Keratinocyte (primary cell): ENCODE measurements at regions not wholly inside any gene's neighbourhood (a gene's known extent, or its start where the extent isn't known, plus 50 kb on each side); places are given as distances from the start of the nearest gene placed in this dataset.

Experiments used
- DNase-seq: peaks from one replicate; pipeline ENCODE4 v3.0.0-alpha.2; 2011; ENCODE audit warnings: low read depth, missing footprints, low spot score
- FAIRE-seq: peaks from 2 replicates; lab custom pipeline; 2011; peaks lifted over from hg19 to GRCh38; lab: Jason Lieb, UNC
- H2AFZ ChIP-seq: 2 replicates; pipeline ENCODE4 v1.6.0; 2012; ENCODE audit warnings: low read length, control low read depth, inconsistent platforms; ENCODE audit not compliant: control insufficient read depth
- H3K27ac ChIP-seq: 2 replicates; pipeline ENCODE4 v1.5.1; 2011; ENCODE audit warnings: low read length; ENCODE audit not compliant: control insufficient read depth, insufficient read depth
- H3K27me3 ChIP-seq: 3 replicates; pipeline ENCODE4 v1.6.0; 2011; ENCODE audit warnings: low read length; ENCODE audit not compliant: control insufficient read depth, insufficient read depth; ENCODE audit errors: extremely low read depth
- H3K36me3 ChIP-seq, 2 experiments: 2 replicates in 1 of 2; 3 replicates in 1 of 2; pipeline ENCODE4 v1.5.1; 2011; ENCODE audit warnings: low read length in 2 of 2, mild to moderate bottlenecking in 1 of 2; ENCODE audit not compliant: control insufficient read depth in 2 of 2, insufficient read depth in 2 of 2; ENCODE audit errors: extremely low read depth in 1 of 2
- H3K4me1 ChIP-seq: 3 replicates; pipeline ENCODE4 v1.5.1; 2011; ENCODE audit warnings: low read length; ENCODE audit not compliant: control insufficient read depth, insufficient read depth; ENCODE audit errors: extremely low read depth
- H3K4me2 ChIP-seq: 3 replicates; pipeline ENCODE4 v1.6.0; 2011; ENCODE audit warnings: low read depth, low read length; ENCODE audit not compliant: control insufficient read depth, insufficient read depth; ENCODE audit errors: extremely low read depth
- H3K4me3 ChIP-seq, 3 experiments: fragments of 200-600 bp in 1 of 3; sonication (generic) in 1 of 3; 2 replicates in 2 of 3; 3 replicates in 1 of 3; pipeline ENCODE4 v1.5.1; 2011 to 2016; ENCODE audit warnings: low read length in 3 of 3, mild to moderate bottlenecking in 3 of 3, control low read depth in 2 of 3, inconsistent platforms in 1 of 3, low read depth in 1 of 3, mixed read lengths in 1 of 3, mixed run types in 1 of 3, moderate library complexity in 1 of 3; ENCODE audit not compliant: control insufficient read depth in 2 of 3, insufficient read depth in 2 of 3; ENCODE audit errors: extremely low read depth in 1 of 3
- H3K79me2 ChIP-seq: 2 replicates; pipeline ENCODE4 v1.6.0; 2012; ENCODE audit warnings: low read length; ENCODE audit not compliant: control insufficient read depth, insufficient read depth
- H3K9ac ChIP-seq: 3 replicates; pipeline ENCODE4 v1.6.0; 2011; ENCODE audit warnings: low read length; ENCODE audit not compliant: control insufficient read depth, insufficient read depth; ENCODE audit errors: extremely low read depth
- H3K9me1 ChIP-seq: 3 replicates; pipeline ENCODE4 v1.6.0; 2011; ENCODE audit warnings: low read length; ENCODE audit not compliant: control insufficient read depth, insufficient read depth; ENCODE audit errors: extremely low read depth
- H3K9me3 ChIP-seq: 2 replicates; pipeline ENCODE4 v1.5.1; 2012; ENCODE audit warnings: low read depth, low read length; ENCODE audit not compliant: control insufficient read depth
- H4K20me1 ChIP-seq: 3 replicates; pipeline ENCODE4 v1.6.0; 2011; ENCODE audit warnings: low read length; ENCODE audit not compliant: control insufficient read depth, insufficient read depth; ENCODE audit errors: extremely low read depth
- CTCF ChIP-seq, 3 experiments: IDR thresholded peaks in 1 of 3; conservative IDR thresholded peaks in 1 of 3; optimal IDR thresholded peaks in 1 of 3; 2 replicates in 2 of 3; 3 replicates in 1 of 3; pipeline versions ENCODE3 to v1.5.1; 2011; ENCODE audit warnings: low read length in 3 of 3, mild to moderate bottlenecking in 3 of 3, moderate library complexity in 2 of 3, control low read depth in 1 of 3, inconsistent platforms in 1 of 3; ENCODE audit not compliant: insufficient read depth in 2 of 3; ENCODE audit errors: extremely low read depth in 1 of 3
- EZH2 ChIP-seq: IDR thresholded peaks from one replicate; pipeline ENCODE4 v1.6.1; 2012; ENCODE audit warnings: inconsistent platforms, mild to moderate bottlenecking, low read length, moderate library complexity
- dilution Hi-C: fragments of 300-500 bp; cut with MboI; formaldehyde crosslinking; loops from one replicate; pipeline ENCODE4 v1.7.0; 2020; ENCODE audit warnings: low sequenced_read_pairs; ENCODE audit not compliant: extremely low pct_ligation_motif_present

DNA sequence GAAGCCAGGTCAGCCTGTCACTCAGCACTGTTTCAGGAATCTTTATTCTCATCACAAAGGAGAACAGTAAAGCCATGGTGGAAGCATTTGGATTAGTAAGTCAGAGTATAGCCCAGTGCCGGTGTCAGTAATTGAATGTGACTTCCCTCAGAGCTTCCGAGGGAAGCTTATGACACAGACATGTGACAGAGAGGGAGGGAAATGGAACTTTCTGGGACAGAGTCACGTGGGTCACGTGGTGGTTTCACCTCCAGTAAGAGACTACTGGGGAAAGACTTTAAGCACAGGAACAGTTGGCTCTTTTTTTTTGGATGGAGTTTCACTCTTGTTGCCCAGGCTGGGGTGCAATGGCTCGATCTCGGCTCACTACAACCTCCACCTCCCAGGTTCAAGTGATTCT lies 53.3 kb upstream of the CCDC160 start:
- dilution Hi-C loops: no loop called here
- H3K27ac ChIP-seq: no peak overlapping the region
- H4K20me1 ChIP-seq: no peaks in the 10 kb centered on the region
- no peak overlapping the region for H3K4me2 ChIP-seq
- no peak overlapping the region for H3K9ac ChIP-seq
- no peaks in the 10 kb centered on the region for H3K27me3 ChIP-seq
- H3K4me1 ChIP-seq: no peaks in the 10 kb centered on the region
- H3K79me2 ChIP-seq: no peaks in the 10 kb centered on the region
- H3K9me1 ChIP-seq: no peaks in the 10 kb centered on the region
- H3K9me3 ChIP-seq: no peaks in the 10 kb centered on the region
- FAIRE-seq (no peak), DNase-seq (no peak)
- H3K4me3 ChIP-seq: no peak overlapping the region
- no peaks in the 10 kb centered on the region for H3K36me3 ChIP-seq
- no peak overlapping the region for H2AFZ ChIP-seq
- TF ChIP-seq EZH2 (no peak), CTCF (optimal IDR thresholded peaks at IDR 0.05 in 1 of 3, IDR thresholded peaks at IDR 0.05 in 1 of 3, conservative IDR thresholded peaks at IDR 0.05 in 1 of 3; ENCODE audit: extremely low read depth in 1 of 3, insufficient read depth in 2 of 3, low read length in 3 of 3) (no peak)

DNA sequence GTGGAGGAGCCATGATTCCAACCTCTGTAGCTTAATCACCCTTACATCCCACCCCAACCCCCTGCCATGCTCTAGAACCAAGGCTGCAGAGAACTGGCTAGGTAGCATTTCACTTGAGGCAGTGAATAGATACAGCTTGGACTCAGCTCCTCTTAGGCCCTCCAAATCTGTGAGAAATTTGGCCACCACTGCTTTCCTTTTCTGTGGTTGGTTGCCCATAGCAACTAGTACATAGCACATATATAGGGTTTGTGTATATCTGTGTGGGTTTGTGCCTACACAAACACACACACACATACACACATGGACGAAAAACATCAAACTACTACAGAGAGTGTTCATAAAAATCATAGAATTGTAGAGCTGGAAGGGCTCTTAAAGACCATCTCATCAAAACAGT lies 52.0 kb upstream of the CCDC160 start:
- no peaks in the 10 kb centered on the region for H3K9me3 ChIP-seq
- H4K20me1 ChIP-seq: no peaks in the 10 kb centered on the region
- H3K4me2 ChIP-seq: no peak overlapping the region
- TF ChIP-seq CTCF (optimal IDR thresholded peaks at IDR 0.05 in 1 of 3, IDR thresholded peaks at IDR 0.05 in 1 of 3, conservative IDR thresholded peaks at IDR 0.05 in 1 of 3; ENCODE audit: extremely low read depth in 1 of 3, insufficient read depth in 2 of 3, low read length in 3 of 3) (no peak), EZH2 (no peak)
- H3K9me1 ChIP-seq: no peaks in the 10 kb centered on the region
- H3K36me3 ChIP-seq: no peaks in the 10 kb centered on the region
- DNase-seq: no peak
- H3K79me2 ChIP-seq: no peaks in the 10 kb centered on the region
- H3K9ac ChIP-seq: no peak overlapping the region
- H3K4me3 ChIP-seq: no peak overlapping the region
- dilution Hi-C loops: no loop called here
- H3K27ac ChIP-seq: no peak overlapping the region
- H3K4me1 ChIP-seq: no peaks in the 10 kb centered on the region
- H2AFZ ChIP-seq: no peak overlapping the region
- no peaks in the 10 kb centered on the region for H3K27me3 ChIP-seq
- no peak for FAIRE-seq
